GM12891 (cell line): ENCODE measurements at regions not wholly inside any gene's neighbourhood (a gene's known extent, or its start where the extent isn't known, plus 50 kb on each side); places are given as distances from the start of the nearest gene placed in this dataset.
A peak's percentile ranks its signal among the peaks of the same experiment; 100 is the strongest.
"Not testable (repeated sequence)": the region's sequence is repeated elsewhere in the genome, so short reads cannot be mapped to it uniquely, and the experiment has no call there.

Experiments used
- DNase-seq: peaks from one replicate; pipeline ENCODE4 v3.0.0; 2011; ENCODE audit warnings: low spot score; ENCODE audit not compliant: insufficient read length
- FAIRE-seq: peaks from 2 replicates; lab custom pipeline; 2011; peaks lifted over from hg19 to GRCh38; lab: Jason Lieb, UNC
- PAX5 ChIP-seq: IDR thresholded peaks from 2 replicates; pipeline ENCODE4 v1.6.1; 2011; ENCODE audit warnings: low read length, moderate library complexity, mild to moderate bottlenecking; ENCODE audit not compliant: insufficient read depth, severe bottlenecking
- POLR2A ChIP-seq: IDR thresholded peaks from 2 replicates; pipeline ENCODE4 v1.6.1; 2011; ENCODE audit warnings: low read depth, low read length, control low read depth
- POLR2AphosphoS5 ChIP-seq: IDR thresholded peaks from 2 replicates; pipeline ENCODE4 v1.6.1; 2011; ENCODE audit warnings: low read depth, low read length, control low read depth
- POU2F2 ChIP-seq: IDR thresholded peaks from 2 replicates; pipeline ENCODE4 v1.6.1; 2011; ENCODE audit warnings: low read depth, mild to moderate bottlenecking, control low read depth, low read length, moderate library complexity
- SPI1 ChIP-seq: IDR thresholded peaks from 2 replicates; pipeline ENCODE4 v1.6.1; 2011; ENCODE audit warnings: low read depth, low read length, control low read depth
- TAF1 ChIP-seq: IDR thresholded peaks from 2 replicates; pipeline ENCODE4 v1.6.1; 2011; ENCODE audit warnings: low read depth, low read length, control low read depth

GRCh38 chr9:90167914-90168313 is 474.7 kb downstream of the DIRAS2 start:
- TF ChIP-seq POLR2AphosphoS5, result no peak
- no peak for TF ChIP-seq PAX5
- DNase-seq (no peak), FAIRE-seq (no peak)

- FAIRE-seq (no peak), DNase-seq (no peak)
- no peak for TF ChIP-seq PAX5
Observed at GRCh38 chr9:90169490-90169889, 473.1 kb downstream of the DIRAS2 start.

DNA sequence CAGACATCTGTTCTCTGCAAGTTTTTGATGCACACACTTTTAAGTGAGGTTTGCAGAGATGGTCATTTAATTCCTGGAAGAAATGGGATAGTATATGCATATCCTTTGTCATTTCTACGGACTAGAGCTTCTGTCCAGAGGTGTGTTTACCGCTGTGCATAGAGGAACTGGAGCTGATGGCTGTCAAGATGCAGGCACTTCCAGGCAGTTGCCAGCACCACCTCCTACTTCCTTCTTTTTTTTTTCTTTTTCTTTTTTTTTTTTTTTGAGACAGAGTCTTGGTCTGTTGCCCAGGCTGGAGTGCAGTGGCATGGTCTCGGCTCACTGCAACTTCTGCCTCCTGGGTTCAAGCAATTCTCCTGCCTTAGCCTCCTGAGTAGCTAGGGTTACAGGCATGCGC is 468.7 kb downstream of the DIRAS2 start:
- not testable (repeated sequence) for FAIRE-seq, DNase-seq

DNA sequence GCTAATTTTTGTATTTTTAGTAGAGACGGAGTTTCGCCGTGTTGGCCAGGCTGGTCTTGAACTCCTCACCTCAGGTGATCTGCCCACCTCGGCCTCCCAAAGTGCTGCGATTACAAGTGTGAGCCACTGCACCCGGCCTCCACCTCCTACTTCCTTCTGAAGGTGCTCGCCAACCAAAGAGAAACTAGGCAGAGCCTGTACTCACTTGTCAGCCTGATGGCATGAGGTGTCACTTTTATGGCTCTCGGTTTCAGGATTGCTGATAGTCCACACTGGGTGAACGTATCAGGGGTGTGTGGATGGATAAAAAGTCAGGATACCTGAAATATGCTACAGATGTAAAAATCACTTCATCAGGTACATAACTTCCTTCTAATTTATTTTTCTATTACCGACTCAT is 468.3 kb downstream of the DIRAS2 start:
- not testable (repeated sequence) for DNase-seq, FAIRE-seq

- no peak for FAIRE-seq
- no peak for TF ChIP-seq SPI1
- no peak for TF ChIP-seq TAF1
- TF ChIP-seq POLR2AphosphoS5, result no peak
- TF ChIP-seq PAX5, result no peak
- TF ChIP-seq POLR2A, result no peak
- no peak for TF ChIP-seq POU2F2
- no peak for DNase-seq
Observed at GRCh38 chr9:90175257-90175656, 467.4 kb downstream of the DIRAS2 start.

GRCh38 chr9:90175865-90176264 is 466.8 kb downstream of the DIRAS2 start:
- no peak for TF ChIP-seq TAF1
- TF ChIP-seq POLR2A, result no peak
- TF ChIP-seq POU2F2, result no peak
- no peak for TF ChIP-seq PAX5
- TF ChIP-seq POLR2AphosphoS5, result no peak
- TF ChIP-seq SPI1, result no peak
- DNase-seq, result no peak
- no peak for FAIRE-seq

DNA sequence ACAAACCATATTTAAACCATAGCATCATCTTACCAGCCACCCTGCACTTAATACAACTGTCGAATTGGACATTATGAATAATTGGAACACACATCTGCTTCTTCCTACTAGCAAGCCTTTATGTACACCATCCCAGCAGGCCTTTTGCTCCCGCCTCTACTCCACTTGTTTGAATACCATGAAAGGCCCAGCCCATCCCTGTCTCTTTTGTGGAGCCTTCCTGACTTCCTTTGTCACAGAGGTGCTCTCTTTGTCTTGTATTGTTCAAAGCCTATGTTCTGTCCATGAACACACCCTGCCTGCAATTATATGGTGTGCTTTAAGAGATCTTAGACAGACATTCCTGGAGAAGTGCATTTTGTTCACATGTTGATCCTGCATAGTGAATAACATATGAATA is 465.7 kb downstream of the DIRAS2 start:
- FAIRE-seq (no peak), DNase-seq (no peak)
- TF ChIP-seq POLR2AphosphoS5 (no peak), TAF1 (no peak), PAX5 (no peak), POU2F2 (no peak), SPI1 (no peak), POLR2A (no peak)

GRCh38 chr9:90180381-90180780 is 462.2 kb downstream of the DIRAS2 start:
- TF ChIP-seq POLR2A, result no peak
- TF ChIP-seq TAF1, result no peak
- TF ChIP-seq PAX5, result no peak
- TF ChIP-seq SPI1, result no peak
- TF ChIP-seq POU2F2, result no peak
- no peak for TF ChIP-seq POLR2AphosphoS5
- DNase-seq, result no peak
- no peak for FAIRE-seq

GRCh38 chr9:90188656-90189055 is 454.0 kb downstream of the DIRAS2 start:
- FAIRE-seq (no peak), DNase-seq (no peak)
- TF ChIP-seq SPI1 (no peak), POLR2A (no peak), TAF1 (no peak), POU2F2 (no peak), POLR2AphosphoS5 (no peak), PAX5 (no peak)

- FAIRE-seq (no peak), DNase-seq (no peak)
- TF ChIP-seq SPI1, result peak; percentile 98
- TF ChIP-seq PAX5, result no peak
- no peak for TF ChIP-seq POLR2AphosphoS5
Observed at GRCh38 chr9:90189306-90189705, 453.3 kb downstream of the DIRAS2 start.

DNA sequence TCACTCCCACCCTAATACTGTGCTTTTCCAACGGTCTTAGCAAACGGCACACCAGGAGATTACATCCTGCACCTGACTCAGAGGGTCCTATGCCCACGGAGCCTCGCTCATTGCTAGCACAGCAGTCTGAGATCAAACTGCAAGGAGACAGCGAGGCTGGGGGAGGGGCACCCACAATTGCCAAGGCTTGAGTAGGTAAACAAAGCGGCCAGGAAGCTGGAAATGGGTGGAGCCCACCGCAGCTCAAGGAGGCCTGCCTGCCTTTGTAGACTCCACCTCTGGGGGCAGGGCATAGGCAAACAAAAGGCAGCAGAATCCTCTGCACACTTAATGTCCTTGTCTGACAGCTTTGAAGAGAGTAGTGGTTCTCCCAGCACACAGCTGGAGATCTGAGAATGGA is 450.2 kb downstream of the DIRAS2 start:
- not testable (repeated sequence) for DNase-seq, FAIRE-seq

GRCh38 chr9:90198956-90199355 is 443.7 kb downstream of the DIRAS2 start:
- DNase-seq (no peak), FAIRE-seq (no peak)
- TF ChIP-seq POLR2A (no peak), SPI1 (no peak), TAF1 (no peak), PAX5 (no peak), POU2F2 (no peak), POLR2AphosphoS5 (no peak)
